Transverse colon (tissue), 4 donors: ENCODE measurements at regions not wholly inside any gene's neighbourhood (a gene's known extent, or its start where the extent isn't known, plus 50 kb on each side); places are given as distances from the start of the nearest gene placed in this dataset.

ENCODE experiments used
- DNase-seq: peaks from one replicate; pipeline ENCODE4 v3.0.0-alpha.2; 2019
- H3K27ac ChIP-seq, 4 donors: fragments of 200-600 bp; sonication (generic); 2 replicates each; pipeline ENCODE4 v1.5.1; 2016 to 2018; ENCODE audit warnings: inconsistent platforms in 4 of 4
- H3K27me3 ChIP-seq: fragments of 200-600 bp; sonication (generic); 2 replicates; pipeline ENCODE4 v1.5.1; 2017; ENCODE audit warnings: inconsistent platforms
- H3K36me3 ChIP-seq, 4 donors: fragments of 200-600 bp; sonication (generic); 2 replicates each; pipeline ENCODE4 v1.5.1; 2017 to 2019; ENCODE audit warnings: inconsistent platforms in 4 of 4
- H3K4me1 ChIP-seq, 4 donors: fragments of 200-600 bp; sonication (generic); 2 replicates each; pipeline ENCODE4 v1.5.1; 2017 to 2020; ENCODE audit warnings: inconsistent platforms in 4 of 4
- H3K4me3 ChIP-seq, 4 donors: fragments of 200-600 bp; sonication (generic); 1 replicate in 1 of 4; 2 replicates in 3 of 4; pipeline versions ENCODE4 v1.5.1 to v1.6.1; 2017 to 2019; ENCODE audit warnings: inconsistent platforms in 4 of 4
- H3K9me3 ChIP-seq, 2 donors: fragments of 200-600 bp; sonication (generic); 2 replicates each; pipeline ENCODE4 v1.5.1; 2017 to 2019; ENCODE audit warnings: inconsistent platforms in 2 of 2
- EP300 ChIP-seq: sonication (generic); formaldehyde crosslinking; IDR thresholded peaks from one replicate; pipeline ENCODE4 v1.6.1; 2017; ENCODE audit warnings: antibody characterized with exemption, low read depth
- POLR2A ChIP-seq: fragments of 450-650 bp; IDR thresholded peaks from one replicate; pipeline ENCODE4 v1.6.1; 2016; ENCODE audit warnings: antibody characterized with exemption, mild to moderate bottlenecking, moderate library complexity
- POLR2AphosphoS5 ChIP-seq, 3 donors: sonication (generic); formaldehyde crosslinking; IDR thresholded peaks; one replicate each; pipeline ENCODE4 v1.6.1; 2016; ENCODE audit warnings: antibody characterized with exemption in 3 of 3
- WGBS, 2 donors: methylation state at CpG; one replicate each; pipeline ENCODE4 v1.1.5; 2018; ENCODE audit warnings: low coverage in 1 of 2; 5-methylcytosine and 5-hydroxymethylcytosine counted together
- in situ Hi-C, 4 donors: fragments of 200-750 bp; cut with MboI; loops; one replicate each; pipeline versions ENCODE4 v1.15.0 to v1.15.1; 2017; ENCODE audit warnings: low sequenced_read_pairs in 3 of 4, low pct_ligation_motif_present in 1 of 4, low pct_unique_long_range_greater_than_20kb in 1 of 4
- intact Hi-C: fragments of 100-400 bp; cut with DNase I; formaldehyde crosslinking; loops from one replicate; pipeline ENCODE4 v1.15.1; 2023; ENCODE audit warnings: low total_unique reads
- TF ChIP-seq, protein P1 (sequence below), 5 experiments: fragments of 200-600 bp in 3 of 5; fragments of 450-650 bp in 2 of 5; sonication (generic) in 3 of 5; IDR thresholded peaks; 1 replicate in 2 of 5; 2 replicates in 3 of 5; pipeline ENCODE4 v1.5.1; 2016 to 2017; ENCODE audit warnings: antibody characterized with exemption in 5 of 5, inconsistent platforms in 3 of 5, mild to moderate bottlenecking in 2 of 5, moderate library complexity in 1 of 5

DNA sequence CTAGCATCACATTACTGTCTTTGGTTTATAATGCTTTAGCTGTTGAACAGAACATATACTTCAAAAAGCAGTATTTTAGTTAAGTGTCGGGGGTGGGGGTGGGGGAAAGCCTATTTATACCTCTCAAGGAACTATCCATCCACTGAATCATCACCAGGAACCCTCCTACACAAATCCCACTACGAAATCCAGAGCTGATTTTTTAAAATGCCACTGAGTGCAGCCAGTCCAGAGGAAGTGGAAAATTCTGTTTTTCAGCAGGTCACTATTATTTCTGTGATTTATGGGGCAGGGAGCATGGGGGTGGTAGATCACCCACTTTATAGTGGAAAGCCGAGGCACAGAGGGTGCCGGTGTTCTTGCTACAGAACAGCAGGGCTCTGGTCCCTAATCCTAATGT is 284.1 kb downstream of the SOX9 start:
- Histone ChIP-seq H3K4me1 (peaks cover 13 to 24% (median 17%) of the 10 kb centered on the region in 4 donors), H3K27ac (no peak overlapping the region), H3K27me3 (no peaks in the 10 kb centered on the region), H3K36me3 (peaks cover 0 to 5% (median 0%) of the 10 kb centered on the region in 4 donors), H3K9me3 (no peaks in the 10 kb centered on the region), H3K4me3 (no peak overlapping the region)
- no peak for TF ChIP-seq POLR2A
- TF ChIP-seq POLR2AphosphoS5 (IDR thresholded peaks at IDR 0.05), result no peak
- no peak for TF ChIP-seq EP300
- TF ChIP-seq, protein P1, sequence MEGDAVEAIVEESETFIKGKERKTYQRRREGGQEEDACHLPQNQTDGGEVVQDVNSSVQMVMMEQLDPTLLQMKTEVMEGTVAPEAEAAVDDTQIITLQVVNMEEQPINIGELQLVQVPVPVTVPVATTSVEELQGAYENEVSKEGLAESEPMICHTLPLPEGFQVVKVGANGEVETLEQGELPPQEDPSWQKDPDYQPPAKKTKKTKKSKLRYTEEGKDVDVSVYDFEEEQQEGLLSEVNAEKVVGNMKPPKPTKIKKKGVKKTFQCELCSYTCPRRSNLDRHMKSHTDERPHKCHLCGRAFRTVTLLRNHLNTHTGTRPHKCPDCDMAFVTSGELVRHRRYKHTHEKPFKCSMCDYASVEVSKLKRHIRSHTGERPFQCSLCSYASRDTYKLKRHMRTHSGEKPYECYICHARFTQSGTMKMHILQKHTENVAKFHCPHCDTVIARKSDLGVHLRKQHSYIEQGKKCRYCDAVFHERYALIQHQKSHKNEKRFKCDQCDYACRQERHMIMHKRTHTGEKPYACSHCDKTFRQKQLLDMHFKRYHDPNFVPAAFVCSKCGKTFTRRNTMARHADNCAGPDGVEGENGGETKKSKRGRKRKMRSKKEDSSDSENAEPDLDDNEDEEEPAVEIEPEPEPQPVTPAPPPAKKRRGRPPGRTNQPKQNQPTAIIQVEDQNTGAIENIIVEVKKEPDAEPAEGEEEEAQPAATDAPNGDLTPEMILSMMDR (IDR thresholded peaks at IDR 0.05), result no peak
- WGBS, 2 donors, result 33 to 39% methylated on average over 2 to 4 of the region's 4 CpGs
- DNase-seq, result no peak
- in situ Hi-C loops (loop anchor here in 1 of 4 donors (25.0 kb wide), 1 partner anchor 268 kb away; no protein-coding TSS in a partner anchor), intact Hi-C loops (no loop called here)

DNA sequence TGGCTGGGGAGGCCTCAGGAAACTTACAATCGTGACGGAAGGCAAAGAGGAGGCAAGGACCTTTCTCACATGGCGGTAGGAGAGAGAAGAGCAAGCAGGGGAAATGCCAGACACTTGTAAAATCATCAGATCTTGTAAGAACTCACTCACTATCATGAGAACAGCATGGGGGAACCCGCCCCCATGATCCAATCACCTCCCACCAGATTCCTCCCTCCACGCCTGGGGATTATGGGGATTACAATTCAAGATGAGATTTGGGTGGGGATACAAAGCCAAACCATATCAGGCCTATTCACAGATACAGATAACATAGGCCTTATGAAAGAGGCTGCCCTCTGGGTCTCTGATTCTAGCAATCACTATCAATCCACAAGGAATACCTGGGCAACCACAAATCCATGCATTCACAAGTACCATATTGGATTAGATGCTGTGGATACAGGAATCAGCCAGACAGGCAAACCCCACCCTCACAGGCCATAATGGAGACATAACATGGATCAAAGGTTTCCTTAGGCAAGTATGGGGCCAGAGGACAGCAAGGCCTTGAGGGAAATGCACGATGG is 284.9 kb downstream of the SOX9 start:
- 85 to 89% methylated on average over 5 to 6 of the region's 6 CpGs for WGBS, 2 donors
- no peak overlapping the region for H3K4me3 ChIP-seq
- H3K36me3 ChIP-seq, result peaks cover 0 to 5% (median 0%) of the 10 kb centered on the region in 4 donors
- in situ Hi-C loops, result loop anchor here in 1 of 4 donors (25.0 kb wide), 1 partner anchor 268 kb away; no protein-coding TSS in a partner anchor
- H3K27me3 ChIP-seq, result no peaks in the 10 kb centered on the region
- H3K27ac ChIP-seq, result no peak overlapping the region
- H3K4me1 ChIP-seq, result peaks cover 13 to 24% (median 17%) of the 10 kb centered on the region in 4 donors
- DNase-seq, result no peak
- intact Hi-C loops, result no loop called here
- H3K9me3 ChIP-seq, result no peaks in the 10 kb centered on the region
- TF ChIP-seq EP300, result no peak
- no peak for TF ChIP-seq POLR2AphosphoS5 (IDR thresholded peaks at IDR 0.05)
- no peak for TF ChIP-seq POLR2A
- TF ChIP-seq, protein P1 (IDR thresholded peaks at IDR 0.05), result no peak

DNA sequence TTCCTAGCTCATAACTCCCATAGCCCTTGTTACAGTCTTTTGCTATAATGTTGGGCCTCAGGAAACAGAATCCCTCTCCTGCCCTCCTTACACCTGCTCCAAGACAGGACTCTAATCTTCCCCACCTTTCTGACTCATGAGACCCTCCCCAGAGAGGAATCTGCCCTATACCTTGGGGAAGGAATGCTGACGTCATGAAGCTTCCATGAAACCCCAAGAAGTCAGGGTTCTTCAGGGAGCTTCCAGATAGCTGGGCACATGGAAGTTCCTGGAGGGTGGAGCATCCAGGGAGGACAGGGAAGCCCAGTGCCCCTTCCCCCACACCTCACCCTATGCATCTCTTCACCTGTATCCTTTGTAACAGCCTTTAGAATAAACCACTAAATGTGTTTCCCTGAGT is 285.7 kb downstream of the SOX9 start:
- TF ChIP-seq EP300, result no peak
- no peak for TF ChIP-seq POLR2AphosphoS5 (IDR thresholded peaks at IDR 0.05)
- no peak for TF ChIP-seq POLR2A
- TF ChIP-seq, protein P1 (IDR thresholded peaks at IDR 0.05), result no peak
- peaks cover 0 to 5% (median 0%) of the 10 kb centered on the region in 4 donors for H3K36me3 ChIP-seq
- intact Hi-C loops (no loop called here), in situ Hi-C loops (loop anchor here in 1 of 4 donors (25.0 kb wide), 1 partner anchor 269 kb away; no protein-coding TSS in a partner anchor)
- H3K27ac ChIP-seq, result peak overlapping the region in 3 of 4 donors; percentile 59 to 76 (median 72)
- no peaks in the 10 kb centered on the region for H3K27me3 ChIP-seq
- H3K4me1 ChIP-seq, result peaks cover 13 to 24% (median 17%) of the 10 kb centered on the region in 4 donors
- H3K4me3 ChIP-seq, result no peak overlapping the region
- H3K9me3 ChIP-seq, result no peaks in the 10 kb centered on the region
- 88% methylated on average over 1 of the region's 1 CpG; no CpG with 5 or more reads in 1 of the 2 donors for WGBS, 2 donors
- no peak for DNase-seq

DNA sequence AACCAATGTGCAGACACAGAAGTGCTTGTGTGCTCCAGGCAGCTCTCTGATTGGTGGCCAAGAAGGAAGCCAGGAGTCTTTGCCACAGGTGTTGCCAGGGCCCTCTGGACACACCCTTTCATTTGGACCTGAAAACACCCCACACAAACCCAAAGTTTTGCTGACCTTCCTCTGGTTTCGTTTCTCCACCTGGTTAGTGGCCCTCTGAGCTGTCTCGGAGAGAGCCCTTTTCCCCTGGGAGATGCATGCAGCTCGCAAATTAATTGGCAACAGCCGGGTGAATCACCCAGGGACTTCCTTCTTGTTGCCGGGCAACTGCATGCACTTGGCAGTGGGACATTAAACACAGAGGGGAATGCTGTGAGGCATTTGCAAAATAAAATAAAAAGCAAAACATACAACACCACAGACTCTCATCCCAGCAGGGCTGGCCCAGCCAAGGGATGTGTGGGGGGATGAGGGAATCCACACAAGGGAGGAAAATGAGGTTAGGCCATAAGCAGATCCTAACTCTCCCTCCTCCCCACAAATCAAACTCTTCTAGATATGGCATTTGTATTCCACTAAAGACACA is 286.6 kb downstream of the SOX9 start:
- WGBS, 2 donors, result 5 to 17% methylated on average over 4 to 5 of the region's 5 CpGs
- in situ Hi-C loops (loop anchor here in 1 of 4 donors (25.0 kb wide), 1 partner anchor 270 kb away; no protein-coding TSS in a partner anchor), intact Hi-C loops (no loop called here)
- peak overlapping the region; percentile 55 to 76 (median 66) for H3K27ac ChIP-seq
- H3K4me3 ChIP-seq, result no peak overlapping the region
- peaks cover 13 to 24% (median 17%) of the 10 kb centered on the region in 4 donors for H3K4me1 ChIP-seq
- no peaks in the 10 kb centered on the region for H3K27me3 ChIP-seq
- peak; percentile 32 to 49 (median 42) for TF ChIP-seq POLR2AphosphoS5 (IDR thresholded peaks at IDR 0.05)
- TF ChIP-seq, protein P1 (IDR thresholded peaks at IDR 0.05), result no peak
- peak; percentile 77 for DNase-seq
- H3K9me3 ChIP-seq, result no peaks in the 10 kb centered on the region
- H3K36me3 ChIP-seq, result peaks cover 0 to 5% (median 0%) of the 10 kb centered on the region in 4 donors
